Stimulated activated CD4-positive, alpha-beta T cell treated with anti-CD3 and anti-CD28 coated beads, Interleukin-4, amount 100 ng/mL, for 48 hours (primary cell): ENCODE measurements at regions not wholly inside any gene's neighbourhood (a gene's known extent, or its start where the extent isn't known, plus 50 kb on each side); places are given as distances from the start of the nearest gene placed in this dataset.

Source experiments
- DNase-seq, 2 donors: peaks; one replicate each; pipeline ENCODE4 v3.0.0-alpha.2; 2020; ENCODE audit warnings: low read depth in 2 of 2

DNA sequence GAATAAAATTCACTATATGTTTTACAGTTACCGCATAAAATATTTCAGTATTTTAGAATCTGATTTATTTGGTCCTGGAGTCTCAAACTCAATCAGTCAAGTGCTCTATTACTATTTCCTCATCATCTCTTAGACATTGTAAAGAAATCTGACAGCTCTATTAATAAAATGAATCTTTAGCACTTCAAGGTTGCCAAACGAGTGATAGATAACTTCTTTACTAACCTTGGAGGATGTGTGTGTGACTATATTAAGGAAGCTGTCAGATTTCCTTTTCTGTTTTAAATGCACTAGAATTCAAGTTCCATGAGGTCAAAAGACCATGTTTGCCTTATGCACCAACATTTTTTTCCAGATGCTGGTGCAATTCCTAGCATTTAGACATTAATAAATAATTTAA lies 389.8 kb upstream of the AZI2 start:
- no peak for DNase-seq

DNA sequence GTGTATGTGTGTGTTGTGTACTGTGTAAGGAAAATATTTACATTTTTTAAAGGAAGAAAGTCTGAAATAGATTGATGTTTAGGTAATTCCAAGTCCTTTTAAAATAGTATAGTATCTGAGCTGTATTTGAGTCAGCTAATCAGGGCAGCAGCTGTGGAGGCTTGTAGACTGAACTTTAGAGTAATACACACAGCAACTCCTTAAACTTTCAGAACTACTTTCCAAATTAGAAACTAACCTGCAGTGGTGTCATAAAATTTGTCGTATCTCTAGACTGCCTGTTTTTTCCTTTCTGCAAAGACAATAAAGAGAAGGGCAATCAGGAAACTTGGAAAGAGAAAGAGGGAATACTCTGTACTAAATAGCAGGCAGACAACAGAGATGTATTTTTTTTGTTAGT lies 391.0 kb upstream of the AZI2 start:
- DNase-seq = no peak

DNA sequence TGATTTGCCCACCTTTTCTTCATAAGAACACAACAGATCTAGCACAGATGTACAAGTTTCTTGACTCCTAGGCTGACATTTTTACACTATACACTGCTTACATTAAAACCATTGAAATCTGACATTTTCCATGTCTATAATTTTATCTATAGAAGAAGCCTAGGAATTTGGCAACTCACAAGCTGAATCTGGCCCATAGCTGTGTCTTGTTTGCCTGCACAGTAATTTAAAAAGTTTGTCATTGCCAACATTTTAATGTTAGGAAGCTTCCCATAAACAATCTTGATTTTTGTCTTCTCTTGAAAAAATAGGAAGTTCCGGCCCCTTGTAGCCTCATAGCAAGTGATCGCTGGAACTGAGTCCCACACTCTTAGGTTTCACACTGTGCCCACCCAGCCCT lies 394.6 kb upstream of the AZI2 start:
- no peak for DNase-seq

DNA sequence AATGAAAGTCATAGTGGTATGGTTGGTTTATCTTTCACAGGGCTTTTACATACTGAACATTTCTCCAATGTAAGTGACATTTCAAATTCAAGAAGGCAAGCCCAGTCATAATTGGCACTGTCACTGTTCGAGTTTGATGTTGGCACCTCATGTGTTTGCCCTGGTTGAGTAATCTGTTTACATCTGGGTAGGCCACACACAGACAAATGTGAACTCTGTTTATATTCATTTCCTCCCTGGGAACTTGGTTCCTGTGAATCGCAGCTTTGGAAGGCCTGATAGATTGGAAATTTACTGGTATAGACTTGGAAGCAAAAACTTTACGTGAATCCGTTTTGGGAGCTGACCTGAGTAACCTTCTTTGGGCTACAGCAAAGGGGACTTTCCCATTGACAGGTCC lies 395.2 kb upstream of the AZI2 start:
- no peak for DNase-seq

DNA sequence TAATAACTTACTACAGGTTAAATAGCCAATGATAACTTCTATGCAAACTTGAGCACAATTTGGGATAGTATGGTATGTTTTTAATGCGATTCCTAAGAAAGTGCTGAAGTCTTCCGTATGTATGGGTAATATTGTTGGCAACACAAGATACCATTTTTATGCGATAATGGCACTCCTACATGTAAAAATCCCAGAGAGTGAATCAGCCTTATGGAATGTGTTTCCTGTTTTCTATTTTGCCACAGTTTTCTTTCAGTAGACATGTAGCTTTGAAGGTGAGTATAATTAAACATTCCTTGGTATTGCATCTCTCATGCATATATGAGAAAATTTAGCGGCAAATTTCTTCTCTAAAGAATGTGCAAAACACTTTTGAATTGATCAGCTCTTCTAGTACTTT lies 396.8 kb upstream of the AZI2 start:
- no peak for DNase-seq

GRCh38 chr3:28745916-28746617 lies 397.4 kb upstream of the AZI2 start:
- no peak for DNase-seq

DNA sequence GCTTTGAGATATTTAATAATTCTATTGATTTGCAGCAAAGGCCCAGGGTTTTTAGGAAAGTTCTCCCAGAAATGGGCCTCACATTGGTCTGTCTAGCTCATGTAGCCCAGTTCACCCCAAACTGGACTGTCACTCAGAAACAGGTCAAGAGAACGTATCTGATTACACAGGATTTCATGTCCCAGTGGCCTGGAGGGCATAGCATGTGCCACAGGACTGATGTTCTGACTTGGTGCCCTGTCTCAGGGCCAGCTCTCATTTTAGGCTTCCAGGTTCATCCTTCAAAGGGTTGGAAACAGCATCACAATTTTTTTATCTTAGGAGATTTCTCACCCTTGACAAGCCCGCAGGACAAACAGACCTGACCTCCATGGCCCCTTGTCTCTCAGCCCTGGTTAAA lies 398.4 kb upstream of the AZI2 start:
- DNase-seq = no peak

DNA sequence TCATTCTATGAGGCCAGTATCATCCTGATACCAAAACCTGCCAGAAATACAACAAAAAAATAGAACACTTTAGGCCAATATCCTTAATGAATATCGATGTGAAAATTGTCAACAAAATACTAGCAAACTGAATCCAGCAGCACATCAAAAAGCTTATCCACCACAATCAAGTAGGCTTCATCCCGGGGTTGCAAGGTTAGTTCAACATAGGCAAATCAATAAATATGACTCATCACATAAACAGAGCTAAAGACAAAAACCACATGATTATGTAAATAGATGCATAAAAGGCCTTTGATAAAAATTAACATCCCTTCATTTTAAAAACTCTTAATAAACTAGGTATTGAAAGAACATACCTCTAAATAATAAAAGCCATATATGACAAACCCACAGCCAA lies 403.2 kb upstream of the AZI2 start:
- no peak for DNase-seq

DNA sequence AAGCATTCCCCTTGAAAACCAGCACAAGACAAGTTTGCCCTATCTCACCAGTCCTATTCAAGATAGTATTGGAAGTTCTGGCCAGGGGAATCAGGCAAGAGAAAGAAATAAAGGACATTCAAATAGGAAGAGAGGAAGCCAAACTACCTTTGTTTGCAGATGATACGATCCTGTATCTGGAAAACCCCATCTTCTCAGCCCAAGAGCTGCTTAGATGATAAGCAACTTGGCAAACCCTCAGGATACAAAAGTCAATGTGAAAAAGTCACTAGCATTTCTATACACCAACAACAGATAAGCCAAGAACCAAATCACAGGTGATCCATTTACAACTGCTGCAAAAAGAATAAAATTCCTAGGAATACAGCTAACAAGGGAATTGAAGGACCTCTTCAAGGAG lies 403.7 kb upstream of the AZI2 start:
- no peak for DNase-seq

- DNase-seq = no peak
Observed at GRCh38 chr3:28756056-28756455, 407.4 kb upstream of the AZI2 start.

GRCh38 chr3:28758115-28758514 lies 409.5 kb upstream of the AZI2 start:
- no peak for DNase-seq

GRCh38 chr3:28761375-28761774 lies 412.8 kb upstream of the AZI2 start:
- DNase-seq = no peak

DNA sequence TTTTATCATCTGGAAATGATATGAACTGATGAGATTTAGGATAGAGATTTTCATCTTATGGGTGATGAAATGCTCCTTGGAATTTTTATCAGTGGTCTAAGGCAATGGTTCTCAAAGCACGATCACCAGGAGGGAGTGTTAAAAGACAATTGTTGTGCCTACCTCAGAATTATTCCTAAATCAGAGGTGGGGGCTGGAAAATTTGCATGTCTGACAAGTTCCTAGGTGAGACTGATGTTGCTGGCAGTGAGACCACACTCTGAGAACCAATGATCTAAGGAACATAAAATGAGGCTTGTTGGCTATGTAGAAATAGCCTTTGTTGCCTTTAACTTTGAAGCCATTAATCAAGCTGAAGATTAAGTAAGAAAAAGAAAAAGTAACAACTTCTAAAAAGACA lies 416.6 kb upstream of the AZI2 start:
- no peak for DNase-seq

DNA sequence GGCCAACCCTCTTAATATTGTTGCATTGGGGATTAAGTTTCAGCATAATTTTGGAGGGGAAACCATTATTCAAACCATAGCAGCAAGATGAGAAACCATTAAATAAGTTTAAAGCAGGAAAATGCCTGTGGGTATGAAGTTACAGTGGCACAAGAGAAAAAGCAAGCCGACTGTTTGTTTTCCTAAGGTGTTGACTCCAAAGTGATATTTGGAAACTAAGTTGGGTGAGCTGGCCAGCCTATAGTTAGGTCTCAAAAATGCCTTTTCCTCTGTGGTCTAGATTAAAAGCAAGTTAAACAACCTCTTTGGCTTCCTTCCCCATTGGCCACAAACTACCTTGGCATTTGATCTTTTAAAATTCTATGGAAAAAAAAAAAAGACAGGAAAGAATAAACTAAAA lies 419.8 kb upstream of the AZI2 start:
- no peak for DNase-seq

GRCh38 chr3:28777806-28778475 lies 429.3 kb upstream of the AZI2 start:
- no peak for DNase-seq

- no peak for DNase-seq
Observed at GRCh38 chr3:28780480-28780879, 431.9 kb upstream of the AZI2 start.

- DNase-seq = no peak
Observed at GRCh38 chr3:28781053-28781452, 432.4 kb upstream of the AZI2 start.

- DNase-seq = no peak
Observed at GRCh38 chr3:28786446-28786845, 437.8 kb upstream of the AZI2 start.

DNA sequence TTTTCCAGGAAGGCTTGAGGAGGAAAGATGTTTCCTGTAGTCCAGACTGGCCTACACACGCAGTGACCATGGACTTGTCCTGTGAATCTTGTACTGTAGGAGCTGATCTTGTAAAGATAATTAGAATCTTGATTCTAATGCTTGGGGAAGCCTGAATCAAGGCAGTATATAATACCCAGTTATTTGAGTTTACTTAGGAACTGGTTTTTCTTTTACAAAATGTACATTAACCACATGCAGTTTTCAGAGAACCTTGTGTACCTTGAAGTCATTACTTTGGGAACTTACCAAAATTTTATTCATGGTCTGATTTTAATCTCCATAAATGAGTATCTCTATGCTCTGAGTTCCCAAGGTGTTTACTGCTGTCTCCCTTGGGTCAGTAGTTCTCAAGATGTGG lies 439.9 kb upstream of the AZI2 start:
- DNase-seq = no peak

GRCh38 chr3:28791713-28792255 lies 443.2 kb upstream of the AZI2 start:
- no peak for DNase-seq

DNA sequence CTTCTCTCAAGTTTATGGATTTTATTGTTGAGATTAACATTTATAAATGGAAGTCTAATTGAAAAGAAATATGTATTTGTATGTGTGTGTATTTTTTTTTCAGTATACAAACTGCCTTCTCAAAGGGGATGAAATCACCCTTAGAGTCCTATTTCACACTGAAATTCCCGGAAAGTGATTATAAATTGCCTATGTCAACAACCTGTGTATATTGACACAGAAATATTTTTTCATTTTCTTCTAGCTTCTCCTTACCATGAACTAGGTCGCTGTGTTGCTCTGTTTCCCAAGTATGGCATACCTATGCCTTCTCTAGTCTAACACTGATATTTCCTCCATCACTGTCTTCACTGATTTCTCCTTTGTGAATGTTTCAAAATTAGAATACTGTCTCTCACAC lies 444.0 kb upstream of the AZI2 start:
- DNase-seq = no peak

- no peak for DNase-seq
Observed at GRCh38 chr3:28799084-28799483, 450.5 kb upstream of the AZI2 start.

DNA sequence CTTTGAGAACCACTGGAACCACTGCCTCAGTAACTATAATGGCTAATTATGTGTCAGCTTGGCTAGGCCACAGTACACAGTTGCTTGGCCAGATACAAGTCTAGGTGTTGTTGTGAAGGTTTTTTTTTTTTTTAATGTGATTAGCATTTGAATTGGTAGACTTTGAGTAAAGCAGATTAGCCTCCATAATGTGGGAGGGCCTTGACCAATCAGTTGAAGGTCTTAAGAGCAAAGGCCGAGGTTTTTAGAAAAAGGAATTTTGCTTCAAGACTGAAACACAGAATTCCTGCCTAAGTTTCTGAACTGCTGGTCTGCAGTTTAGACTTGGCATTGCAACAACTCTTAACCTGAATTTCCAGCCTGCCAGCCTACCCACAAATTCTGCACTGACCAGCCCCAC lies 451.6 kb upstream of the AZI2 start:
- no peak for DNase-seq

- DNase-seq = no peak
Observed at GRCh38 chr3:28808068-28808467, 459.4 kb upstream of the AZI2 start.
